HG02938 (cell line): ENCODE measurements at regions not wholly inside any gene's neighbourhood (a gene's known extent, or its start where the extent isn't known, plus 50 kb on each side); places are given as distances from the start of the nearest gene placed in this dataset.

Source experiments
- ATAC-seq: cut with Tn5 transposase; IDR thresholded peaks from one replicate; pipeline ENCODE4 v1.9.1; 2021; ENCODE audit warnings: mild to moderate bottlenecking, moderate library complexity; ENCODE audit not compliant: unreplicated experiment

DNA sequence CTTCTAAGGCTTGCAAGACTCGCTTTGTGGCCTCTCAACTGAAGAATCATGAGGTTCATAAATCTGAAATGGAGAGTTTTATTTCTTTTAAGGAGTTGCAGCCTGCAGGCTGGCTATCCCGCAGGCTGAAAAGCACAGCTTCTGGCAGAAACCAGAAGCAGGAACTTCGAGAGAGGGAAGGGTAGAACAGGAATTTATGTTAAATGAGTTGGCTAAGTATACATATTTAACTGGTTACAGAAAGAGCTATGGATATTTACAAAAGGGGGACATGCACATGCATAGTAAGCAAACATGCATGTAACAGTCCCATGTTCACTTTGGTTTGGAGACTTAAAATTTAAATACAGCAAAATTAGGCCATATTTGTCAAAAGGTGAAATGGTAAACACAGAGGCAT lies 787.0 kb downstream of the TFAP2A start:
- no peak for ATAC-seq

DNA sequence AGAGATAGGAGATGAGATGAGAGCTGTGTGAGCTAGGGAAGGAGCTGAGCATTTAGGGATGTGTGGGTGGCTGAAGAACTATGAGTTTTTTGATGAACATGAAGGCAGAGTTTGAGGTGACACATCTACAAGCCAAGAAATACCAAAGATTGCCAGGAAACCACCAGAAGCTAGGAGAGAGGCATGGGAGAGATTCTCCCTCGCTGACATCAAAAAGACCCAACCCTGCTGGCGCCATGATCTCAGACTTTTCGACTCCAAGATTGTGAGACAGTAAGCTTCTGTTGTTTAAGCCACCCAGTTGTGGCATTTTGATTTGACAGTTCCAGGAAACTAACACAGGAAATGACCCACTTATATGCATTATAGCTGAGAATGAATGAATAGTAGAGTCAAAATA lies 790.9 kb downstream of the TFAP2A start:
- ATAC-seq, result no peak

DNA sequence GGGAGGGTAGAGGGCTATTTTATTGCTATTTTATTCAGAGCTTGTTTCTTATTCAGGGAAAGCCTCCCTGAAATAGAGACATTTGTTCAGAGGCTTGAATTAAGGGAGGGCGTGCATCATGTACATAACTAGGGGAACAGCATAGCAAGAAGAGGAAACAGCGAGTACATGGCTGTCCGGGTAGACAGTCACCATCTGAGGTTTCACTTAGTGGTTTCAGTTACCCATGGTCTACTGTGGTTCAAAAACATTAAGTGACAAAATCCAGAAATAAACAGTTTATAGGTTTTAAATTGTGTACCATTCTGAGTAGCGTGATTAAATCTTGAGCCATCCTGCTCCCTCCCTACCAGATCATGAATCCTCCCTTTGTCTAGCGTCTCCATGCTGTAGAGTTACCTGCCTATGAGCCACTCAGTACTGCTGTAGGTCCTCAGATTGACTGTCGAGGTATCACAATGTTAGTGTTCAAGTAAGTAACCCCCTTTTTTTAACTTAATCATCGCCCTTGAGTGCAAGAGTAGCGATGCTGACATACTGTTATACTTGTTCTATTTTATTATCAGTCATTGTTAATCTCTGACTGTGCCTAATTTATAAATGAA lies 791.5 kb downstream of the TFAP2A start:
- no peak for ATAC-seq

DNA sequence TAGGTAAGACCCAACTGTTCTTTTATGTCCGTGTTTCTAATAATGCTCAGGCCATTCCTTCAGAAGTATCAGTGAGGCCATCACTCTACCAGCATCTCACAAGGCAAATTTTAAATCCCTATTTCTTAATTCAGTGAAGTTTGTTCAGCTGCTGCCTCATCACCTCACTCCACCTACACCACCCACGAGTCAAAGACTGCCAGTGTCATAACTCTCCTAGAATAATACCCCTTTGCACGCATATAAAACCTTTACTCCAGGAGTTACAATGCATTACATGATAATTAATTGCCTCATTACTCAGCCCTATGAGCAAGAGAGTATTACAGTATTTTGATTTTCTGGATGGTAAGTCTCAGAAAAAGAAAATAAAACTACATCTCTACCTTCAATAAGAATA lies 793.6 kb downstream of the TFAP2A start:
- ATAC-seq, result no peak

DNA sequence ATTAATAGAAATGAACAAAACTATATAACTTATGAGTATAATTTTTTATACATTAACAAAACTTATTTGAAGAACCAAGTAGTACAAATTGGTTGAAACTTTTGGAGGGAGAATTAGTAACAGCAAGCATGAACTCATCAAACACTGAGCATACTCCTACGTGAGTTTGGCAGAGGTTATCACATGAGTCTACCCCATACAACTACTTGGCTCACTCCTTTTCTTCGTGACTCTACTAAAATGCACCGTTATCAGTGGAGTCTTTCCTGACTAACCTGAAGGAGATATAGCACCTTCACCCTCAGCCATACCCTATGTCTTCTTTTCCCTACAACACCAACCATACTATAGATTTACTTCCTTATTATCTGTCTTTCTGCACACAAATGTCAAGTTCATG lies 794.2 kb downstream of the TFAP2A start:
- ATAC-seq, result no peak

DNA sequence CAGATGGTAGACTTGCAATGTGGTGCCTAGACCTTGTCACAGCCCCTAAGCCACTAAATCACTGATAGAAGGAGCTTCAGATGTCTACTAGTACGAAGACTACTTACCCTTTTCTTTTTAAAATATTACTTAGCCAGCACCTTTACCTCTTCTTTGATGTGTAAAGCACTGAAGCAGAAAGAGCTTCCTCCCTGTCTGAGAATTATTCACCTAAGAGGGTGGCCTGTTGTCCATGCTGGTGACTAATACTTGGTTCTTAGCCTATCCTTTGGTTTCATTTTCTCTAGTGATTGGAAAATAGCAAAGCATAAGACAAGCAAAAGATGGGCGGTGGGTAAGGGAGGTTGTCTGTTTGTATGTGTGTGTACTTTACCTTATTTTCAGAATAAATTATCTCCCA lies 794.6 kb downstream of the TFAP2A start:
- ATAC-seq, result no peak

DNA sequence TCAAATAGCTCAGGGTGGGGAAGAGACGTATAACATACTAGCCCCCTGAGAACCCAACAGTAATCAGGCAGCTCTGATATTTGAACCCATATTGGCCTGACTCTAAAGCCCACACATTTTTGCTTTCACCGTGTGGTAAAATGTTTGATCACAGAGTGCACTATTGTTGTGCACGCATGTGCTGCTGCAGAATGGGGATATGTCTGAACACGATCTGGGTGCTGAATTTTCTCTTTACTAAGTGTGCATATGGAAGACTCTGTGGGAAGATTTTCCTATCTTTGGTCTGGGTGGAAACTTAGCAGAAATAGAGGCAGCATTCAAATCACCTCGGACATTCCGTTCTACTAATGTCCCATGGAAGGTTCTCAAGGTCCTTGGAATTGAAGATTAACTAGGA lies 800.1 kb downstream of the TFAP2A start:
- ATAC-seq, result no peak

DNA sequence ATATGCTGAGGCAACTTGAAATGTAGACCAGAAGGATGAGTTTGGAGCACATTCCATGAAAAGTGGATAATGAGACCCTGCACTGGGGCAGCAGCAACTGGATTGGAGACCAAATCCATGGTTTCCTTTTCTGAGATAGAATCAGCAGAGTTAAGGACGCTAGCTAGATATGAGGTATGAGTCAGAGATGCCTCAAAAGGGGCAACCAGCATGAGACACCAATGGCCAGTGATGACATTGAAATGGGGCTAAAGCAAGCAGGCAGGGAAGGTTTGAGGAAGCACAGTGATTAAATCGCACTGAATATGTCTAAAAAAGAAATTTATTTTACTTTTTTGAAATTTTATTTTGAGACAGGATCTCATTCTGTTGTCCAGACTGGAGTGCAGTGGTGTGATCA lies 802.4 kb downstream of the TFAP2A start:
- ATAC-seq, result no peak

DNA sequence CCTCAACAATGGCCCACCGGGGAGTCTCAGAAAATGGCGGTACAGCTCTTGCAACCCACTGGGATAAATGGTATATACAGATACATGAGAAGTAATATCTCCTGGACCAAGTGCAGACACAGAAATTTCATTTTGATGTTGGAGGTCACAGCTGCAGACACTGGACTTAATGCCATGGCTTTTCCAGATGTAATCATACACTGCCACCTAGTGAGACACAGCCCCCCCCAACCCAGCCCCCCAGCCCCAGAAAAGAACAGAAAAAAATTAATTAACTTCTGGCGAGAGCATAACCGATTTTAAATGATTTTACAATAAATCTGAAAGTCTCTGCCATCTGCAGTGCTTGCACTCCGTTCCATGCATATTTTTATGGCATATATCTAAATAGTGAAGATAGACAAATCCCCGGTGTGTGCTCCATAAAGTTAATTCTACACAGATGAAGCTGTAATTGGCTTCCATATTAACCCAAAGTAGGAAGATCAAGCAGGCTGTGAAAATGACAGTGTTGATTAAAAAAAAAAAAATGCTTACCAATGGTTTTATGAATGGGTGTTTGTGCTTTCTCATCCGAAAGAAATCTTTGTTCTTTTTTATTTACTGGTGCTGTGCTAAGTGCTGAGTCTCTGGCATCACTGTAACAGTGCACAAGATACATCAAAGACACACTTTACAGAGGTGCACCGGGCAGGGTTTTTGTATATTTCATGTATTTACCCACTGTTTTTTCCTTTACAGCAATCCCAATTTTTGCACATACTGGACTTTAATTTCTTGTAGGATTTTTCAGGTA lies 804.1 kb downstream of the TFAP2A start:
- no peak for ATAC-seq

DNA sequence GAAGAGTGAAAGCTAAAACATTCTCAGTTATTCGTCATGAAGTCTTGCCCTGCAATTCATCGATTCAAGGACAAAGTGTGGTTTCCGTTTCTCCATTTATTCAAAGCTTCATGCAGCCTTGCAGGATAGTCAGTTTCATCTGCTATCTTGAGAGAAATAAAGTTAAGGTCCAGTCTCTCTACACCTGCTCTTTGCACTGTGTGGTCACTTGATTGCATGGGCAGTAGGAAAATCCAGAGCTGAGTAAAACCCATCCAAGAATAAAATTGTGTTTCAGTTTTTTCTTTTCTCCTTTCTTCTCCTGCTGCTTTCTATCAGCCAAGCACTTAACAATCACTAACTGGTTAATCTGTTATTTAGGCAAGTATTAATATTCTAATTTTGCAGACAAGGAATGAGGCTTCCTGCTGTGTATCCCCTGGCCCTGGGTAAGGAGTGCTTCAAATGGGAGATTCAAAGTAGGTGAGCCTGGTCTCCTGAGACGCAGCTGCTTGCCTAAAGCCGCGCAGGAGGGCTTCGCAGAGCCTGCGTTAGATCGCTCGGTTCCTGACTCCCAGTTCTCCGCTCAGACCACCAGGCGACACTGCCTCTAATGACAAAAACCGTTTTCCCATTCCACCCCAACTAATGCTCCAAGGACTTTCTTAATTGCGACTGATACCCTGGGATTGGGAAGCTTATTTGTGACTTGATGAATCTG lies 808.3 kb downstream of the TFAP2A start:
- ATAC-seq, result no peak

DNA sequence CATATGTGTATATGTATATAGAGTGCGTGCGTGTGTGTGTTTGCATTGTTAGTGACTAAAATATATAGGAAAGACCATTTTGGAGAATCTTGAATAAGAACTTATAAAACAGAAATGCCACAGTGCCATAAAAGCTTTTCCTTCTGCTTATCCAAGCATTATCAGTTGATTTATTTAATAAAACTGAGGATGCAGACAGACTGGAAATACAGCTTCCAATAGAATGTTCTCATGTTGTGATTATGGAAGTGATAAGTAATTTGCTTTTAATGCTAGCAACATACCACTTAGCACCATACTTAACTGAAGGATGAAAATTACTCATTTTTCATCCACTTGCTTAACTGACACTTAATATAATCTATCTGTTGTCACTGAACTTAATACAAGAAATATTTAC lies 820.1 kb downstream of the TFAP2A start:
- ATAC-seq, result no peak

DNA sequence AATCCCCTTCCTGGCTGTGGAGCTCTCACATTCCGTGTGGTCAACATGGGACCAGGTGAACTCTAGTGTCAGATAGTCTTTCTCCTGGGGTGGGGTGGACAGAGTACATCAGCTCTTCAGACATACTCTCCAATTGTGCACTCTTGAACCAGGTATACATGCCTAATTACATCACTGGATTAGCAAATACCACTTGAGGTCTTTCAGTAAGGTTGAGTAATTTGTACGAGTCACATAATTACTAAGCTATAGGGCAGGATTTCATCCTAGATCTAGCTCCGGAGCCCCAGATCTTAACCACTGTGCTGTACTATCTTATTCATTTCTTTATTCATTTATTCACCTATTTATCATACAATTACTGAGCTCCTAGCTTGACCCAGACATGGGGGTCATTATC lies 821.3 kb downstream of the TFAP2A start:
- ATAC-seq, result no peak

DNA sequence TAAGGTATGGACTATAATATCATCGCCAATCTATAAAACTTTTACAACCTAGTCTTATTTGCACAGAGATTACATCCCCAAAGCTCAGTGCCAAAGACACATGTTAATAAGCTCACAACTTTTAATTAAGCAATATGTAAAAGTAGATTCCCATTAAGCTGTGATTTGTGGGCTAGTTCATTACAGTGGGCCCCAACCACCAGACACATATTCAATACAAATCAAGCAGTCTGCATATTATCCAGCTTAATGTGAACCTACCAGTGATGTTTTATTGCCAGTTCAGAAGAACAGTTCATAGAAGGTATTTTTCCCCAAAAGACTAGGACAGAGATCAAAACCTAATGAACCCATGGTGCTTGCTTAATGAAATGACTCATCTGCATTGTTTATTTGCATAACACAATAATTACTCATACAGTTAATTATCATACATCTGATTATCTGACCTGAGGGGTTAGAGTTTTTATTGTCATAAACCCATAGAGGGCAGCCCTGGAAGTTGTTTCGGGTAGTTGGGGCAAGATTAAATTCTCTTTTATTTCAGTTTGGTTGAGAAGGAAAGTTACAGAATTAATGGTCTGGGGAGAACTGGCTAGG lies 831.0 kb downstream of the TFAP2A start:
- ATAC-seq, result no peak

DNA sequence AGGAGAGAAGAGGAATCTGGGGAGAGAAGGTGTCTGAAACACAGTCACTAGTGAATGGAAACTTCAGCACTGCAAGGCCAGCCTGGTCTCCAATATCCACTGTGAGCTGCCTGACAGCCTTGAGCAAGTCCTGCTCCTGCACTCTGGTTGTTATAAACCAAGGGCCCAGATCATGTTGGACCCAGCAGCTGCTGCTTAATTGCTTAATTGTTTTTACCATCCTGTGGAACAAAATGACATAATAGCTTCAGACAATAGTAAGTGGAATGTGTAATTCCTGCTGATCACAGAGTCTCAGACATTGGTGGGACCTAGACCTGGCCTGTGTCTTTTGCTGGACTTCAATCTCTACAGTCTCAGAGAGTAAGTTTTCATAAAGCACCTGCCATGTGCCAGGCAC lies 833.7 kb downstream of the TFAP2A start:
- ATAC-seq, result no peak

DNA sequence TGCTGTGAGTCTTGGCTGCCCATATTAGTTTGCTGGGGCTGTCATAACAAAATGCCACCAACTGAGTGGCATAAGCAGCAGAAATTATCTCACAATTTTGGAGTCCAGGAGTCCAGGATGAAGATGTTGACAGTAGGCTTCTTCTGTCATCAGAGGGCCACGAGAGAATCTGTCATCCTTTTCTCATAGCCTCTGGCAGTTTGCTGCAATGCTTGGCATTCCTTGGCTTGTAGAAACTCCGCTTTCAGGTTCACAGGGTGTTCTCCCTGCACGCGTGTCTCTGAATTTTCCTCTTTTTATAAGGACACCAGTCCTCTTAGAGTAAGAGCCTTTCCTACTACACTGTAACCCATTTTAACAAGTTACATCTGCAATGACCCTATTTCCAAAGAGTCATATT lies 838.4 kb downstream of the TFAP2A start:
- ATAC-seq, result no peak

DNA sequence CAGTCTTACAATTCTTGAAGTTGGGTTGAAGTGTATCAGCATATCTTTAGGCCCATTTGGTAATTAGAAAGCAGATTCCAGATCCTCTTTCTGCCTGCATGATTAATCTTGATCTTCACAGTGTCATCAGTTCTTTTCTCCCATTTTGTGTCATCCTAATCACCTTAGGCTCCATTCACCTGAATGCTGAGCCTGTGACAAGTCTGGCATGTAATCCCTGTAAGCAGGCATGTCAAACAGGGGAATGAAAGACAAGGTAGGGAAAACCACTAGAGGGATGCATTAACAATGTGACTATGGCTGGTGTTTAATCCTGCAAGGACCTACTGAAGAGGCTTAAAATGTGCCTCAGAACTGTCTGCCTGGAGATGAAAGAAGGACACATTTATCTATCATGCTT lies 848.8 kb downstream of the TFAP2A start:
- no peak for ATAC-seq

DNA sequence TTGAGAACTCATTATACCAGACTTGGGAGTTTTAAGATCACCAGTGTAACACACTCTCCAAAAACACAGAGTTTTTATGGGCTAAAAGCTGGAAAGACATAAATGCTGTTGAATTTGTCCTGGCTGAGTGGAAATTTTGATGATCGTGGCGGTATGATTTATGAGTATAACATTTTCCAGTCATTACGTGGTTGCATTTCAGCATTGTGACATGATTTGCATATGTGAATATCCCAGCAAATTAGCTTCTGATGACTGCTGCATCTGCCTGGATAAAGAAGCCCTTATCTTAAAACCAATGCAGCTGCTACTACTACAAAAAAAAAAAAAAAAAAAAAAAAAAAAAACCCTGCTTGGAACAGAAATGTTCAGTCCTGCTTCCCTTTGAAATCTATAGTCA lies 850.9 kb downstream of the TFAP2A start:
- no peak for ATAC-seq

DNA sequence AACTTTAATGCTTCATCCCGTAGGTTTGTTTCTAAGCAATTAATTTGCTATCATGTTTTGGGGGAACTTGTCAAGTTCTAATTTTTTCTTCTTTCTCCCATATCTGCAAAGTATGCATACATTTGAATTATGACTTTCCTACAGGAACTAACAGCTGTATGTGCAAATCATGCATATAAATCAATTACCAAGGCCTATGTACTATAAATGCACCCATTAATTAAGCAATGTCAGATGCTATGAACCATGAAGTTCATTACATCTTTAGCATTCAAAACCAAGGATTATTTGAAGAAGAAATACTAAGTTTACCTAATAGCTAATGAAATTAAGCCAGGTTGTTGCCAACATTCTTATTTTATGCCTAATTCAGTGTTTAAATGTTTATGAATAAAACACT lies 851.3 kb downstream of the TFAP2A start:
- no peak for ATAC-seq

DNA sequence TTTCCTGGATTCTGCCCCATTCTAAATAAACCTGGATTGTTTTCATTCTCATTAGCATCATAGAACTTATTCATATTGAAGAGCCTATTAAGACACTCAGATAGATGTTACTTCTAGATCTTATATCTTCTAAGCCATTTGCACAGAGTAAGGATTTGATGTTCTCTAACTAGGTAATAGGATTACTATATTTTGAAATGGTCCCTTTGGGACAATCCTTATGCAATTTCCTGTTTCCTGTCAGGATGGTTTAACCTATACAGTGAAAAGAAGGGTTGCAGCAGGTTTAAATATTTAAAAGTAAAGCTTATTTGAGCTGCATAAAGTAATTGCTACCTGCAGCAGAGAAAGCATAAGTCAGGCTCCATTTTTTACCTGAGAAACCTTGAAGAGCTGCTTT lies 860.1 kb downstream of the TFAP2A start:
- ATAC-seq, result no peak

DNA sequence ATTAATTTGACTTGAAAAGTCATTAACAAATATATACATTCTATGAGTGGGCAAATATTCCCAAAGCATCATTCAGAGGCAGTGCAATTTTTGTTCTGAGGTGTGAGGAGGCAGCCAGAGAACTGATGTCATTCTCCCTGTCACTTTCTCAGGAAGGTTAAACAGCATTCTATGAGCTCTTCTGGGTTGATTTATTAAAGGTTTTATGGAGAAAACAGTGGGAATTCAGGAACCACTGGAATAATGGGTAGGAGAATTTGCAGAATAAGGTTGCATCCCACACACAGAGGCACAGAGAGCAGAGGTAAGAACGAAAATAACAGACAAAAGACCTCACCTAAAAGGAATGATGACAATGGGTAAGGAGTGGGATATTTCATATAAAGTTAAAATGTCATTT lies 860.6 kb downstream of the TFAP2A start:
- no peak for ATAC-seq

DNA sequence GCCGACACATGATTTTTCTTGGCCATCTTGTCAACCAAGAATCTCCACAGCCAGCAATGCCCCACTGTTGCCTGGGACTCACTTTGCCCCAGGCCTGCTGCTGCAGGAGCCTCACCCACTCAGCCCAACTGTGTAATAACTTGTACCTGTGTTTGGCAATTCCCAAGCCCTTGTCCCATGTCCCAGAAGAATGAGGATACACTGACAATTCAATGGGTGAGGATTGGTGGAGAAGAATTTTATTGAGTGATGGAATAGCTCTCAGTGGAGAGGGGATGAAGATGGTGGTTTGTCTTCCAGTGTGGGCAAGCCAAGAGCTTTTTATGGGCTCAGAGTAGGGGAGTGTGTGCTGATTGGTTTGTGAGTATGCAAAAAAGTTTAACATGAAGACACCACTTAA lies 861.9 kb downstream of the TFAP2A start:
- no peak for ATAC-seq

DNA sequence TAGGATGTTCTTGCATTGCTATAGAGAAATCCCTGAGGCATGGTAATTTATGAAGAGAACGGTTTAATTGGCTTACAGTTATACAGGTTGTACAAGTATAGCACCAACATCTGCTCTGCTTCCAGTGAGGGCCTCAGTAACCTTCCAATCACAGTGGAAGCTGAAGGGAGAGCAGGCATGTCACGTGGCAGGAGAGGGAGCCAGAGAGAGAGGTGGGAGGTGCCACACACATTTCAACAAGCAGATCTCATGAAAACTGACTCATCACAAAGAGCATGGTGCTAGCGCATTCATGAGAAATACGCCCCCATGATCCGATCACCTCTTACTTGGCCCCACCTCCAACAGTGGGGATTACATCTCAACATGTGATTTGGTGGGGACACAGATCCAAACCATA lies 871.2 kb downstream of the TFAP2A start:
- no peak for ATAC-seq
